GM19023 (cell line): ENCODE measurements at regions not wholly inside any gene's neighbourhood (a gene's known extent, or its start where the extent isn't known, plus 50 kb on each side); places are given as distances from the start of the nearest gene placed in this dataset.

Source experiments
- ATAC-seq: cut with Tn5 transposase; IDR thresholded peaks from one replicate; pipeline ENCODE4 v1.9.1; 2021; ENCODE audit warnings: mild to moderate bottlenecking, moderate library complexity; ENCODE audit not compliant: unreplicated experiment

DNA sequence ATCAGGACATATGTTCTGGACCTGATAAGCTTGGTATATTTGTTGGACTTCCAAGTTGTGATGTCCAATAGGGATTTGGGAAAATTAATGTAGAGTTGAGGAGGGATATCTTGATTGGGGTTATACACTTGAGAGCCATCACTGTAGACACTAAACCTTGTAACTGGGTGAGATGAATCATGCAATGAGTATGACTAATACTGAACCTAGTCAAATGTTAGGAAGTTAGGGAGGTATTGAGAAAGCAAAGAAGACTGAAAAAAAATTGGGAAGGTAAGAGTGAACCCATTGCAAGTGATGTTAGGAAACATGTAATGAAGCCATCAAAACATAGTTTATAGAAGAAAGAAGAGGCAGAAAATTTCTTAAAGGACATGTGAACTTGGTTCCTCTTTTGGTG is 668.4 kb upstream of the CDH9 start:
- ATAC-seq = no peak

DNA sequence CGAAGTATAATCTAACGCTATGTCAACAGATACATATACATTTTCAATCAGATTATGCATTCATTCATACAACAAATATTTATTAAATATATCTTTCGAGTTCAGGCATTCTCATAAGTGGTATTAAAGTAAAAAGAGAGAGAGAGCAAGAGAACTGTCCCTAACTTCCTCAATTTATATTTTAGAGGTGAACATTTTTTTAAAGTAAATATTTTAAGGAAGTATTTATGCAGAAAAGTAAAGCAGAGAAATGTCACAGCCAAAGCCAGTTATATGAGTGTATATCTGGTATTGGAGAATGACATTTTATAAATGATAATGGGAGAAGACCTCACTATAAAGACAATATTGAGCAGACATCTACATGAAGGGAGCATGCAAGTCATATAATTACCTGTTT is 667.3 kb upstream of the CDH9 start:
- no peak for ATAC-seq

DNA sequence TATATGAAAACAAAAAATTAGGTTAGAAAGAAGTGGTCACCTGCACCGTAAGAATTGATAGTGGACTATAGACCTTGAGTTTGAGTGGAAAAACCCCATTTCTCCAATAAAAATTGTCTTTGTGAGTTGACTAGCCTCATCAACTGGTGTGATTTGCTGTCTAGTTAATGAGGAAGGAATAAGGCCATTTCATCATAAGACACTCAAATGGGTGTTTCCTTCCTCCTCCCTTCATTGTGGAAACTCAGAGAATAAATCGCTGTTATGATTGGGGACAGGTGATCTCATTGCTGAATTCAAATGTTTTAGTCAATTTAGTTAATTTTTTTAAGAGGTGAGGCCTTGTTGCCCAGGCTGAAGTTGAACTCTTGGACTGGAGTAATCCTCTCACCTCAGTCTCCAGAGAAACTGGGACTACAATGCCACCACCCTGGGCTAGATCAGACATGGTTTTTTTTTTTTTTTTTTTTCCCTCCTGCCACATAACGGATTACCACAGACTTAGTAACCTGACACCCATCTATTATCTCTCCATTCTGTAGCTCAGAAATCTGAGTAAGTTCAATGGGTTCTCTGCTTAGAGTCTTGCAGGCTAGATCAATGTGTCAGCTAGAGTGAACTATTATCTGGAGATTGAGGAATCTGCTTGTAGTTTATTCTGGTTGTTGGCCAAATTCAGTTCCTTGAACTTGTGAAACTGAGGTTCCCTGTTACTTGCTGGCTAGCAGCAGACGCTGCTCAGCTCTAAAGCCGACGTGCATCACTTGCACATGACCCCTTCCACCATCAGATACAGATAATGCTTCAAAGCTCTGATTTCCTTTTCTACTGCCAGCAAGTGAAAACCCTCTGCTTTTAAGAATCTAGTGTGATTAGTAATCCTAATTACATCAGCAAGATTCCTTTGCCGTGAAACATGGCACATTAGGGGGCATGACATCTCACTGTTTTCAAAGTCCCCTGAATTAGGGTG is 663.8 kb upstream of the CDH9 start:
- ATAC-seq = no peak

DNA sequence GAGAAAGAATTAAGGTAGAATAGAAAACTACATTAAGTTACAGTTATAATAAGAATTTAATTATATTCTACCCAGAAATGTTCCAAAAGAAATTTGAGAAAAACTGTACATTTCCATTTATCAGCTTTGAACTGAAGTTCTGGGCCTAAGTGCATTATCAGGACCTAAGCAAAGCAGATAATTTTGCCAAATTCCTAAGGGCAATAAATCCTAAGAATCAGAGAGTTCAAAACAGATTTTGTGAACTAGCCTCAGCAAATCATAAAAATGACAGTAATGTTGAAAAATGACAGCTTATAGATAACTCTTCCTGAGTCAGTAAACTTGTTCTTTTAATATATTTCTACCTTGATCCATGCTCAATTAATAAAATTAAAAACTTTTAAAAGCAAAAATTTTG is 662.1 kb upstream of the CDH9 start:
- ATAC-seq = no peak

- no peak for ATAC-seq
These were observed 644.2 kb upstream of the CDH9 start for GRCh38 chr5:27682600-27682999.

GRCh38 chr5:27652505-27652904 is 614.1 kb upstream of the CDH9 start:
- no peak for ATAC-seq

DNA sequence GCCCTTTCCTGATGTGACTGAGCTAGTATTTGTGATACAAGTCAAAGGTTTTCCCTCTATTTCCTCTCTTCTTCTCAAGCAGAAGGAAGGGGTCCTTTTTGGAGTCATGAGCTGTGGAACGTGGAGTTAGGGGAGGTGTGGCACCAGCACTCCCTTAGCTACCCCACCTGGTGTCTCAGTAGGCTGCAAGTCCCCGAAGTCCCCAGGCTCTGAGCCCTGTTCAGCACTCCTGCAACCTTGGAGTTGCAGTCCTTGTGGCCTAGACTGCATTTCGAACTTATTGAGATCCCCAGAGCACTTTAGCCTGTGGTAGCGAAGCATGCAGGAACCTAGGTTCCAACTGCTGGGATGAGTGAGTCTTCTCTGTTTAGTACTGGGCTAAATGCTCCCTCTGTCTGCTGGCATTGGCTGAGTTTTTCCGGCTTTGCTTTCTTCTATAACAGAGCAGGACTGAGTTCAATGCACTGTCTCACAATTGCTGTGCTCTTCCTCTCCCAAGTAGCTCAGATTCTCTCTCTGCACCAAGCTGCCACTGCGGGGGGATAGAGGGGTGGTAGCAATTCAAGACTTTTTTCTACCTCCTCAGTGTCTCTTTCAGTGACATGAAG is 600.7 kb upstream of the CDH9 start:
- ATAC-seq = no peak

DNA sequence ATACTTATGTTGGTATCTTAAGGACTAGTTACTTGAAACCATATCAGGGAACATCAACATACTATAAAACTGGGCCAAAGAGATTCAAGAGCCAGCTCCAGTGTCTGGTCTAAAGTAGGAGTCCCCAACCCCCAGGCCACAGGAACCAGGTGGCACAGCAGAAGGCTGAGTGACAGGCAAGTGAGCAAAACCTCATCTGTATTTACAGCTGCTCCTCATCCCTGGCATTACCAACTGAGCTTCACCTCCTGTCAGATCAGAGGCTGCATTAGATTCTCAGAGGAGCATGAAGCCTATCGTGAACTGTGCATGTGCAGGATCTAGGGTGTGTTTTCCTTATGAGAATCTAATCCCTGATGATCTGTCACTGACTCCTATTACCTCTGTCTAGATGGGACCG is 581.6 kb upstream of the CDH9 start:
- no peak for ATAC-seq

DNA sequence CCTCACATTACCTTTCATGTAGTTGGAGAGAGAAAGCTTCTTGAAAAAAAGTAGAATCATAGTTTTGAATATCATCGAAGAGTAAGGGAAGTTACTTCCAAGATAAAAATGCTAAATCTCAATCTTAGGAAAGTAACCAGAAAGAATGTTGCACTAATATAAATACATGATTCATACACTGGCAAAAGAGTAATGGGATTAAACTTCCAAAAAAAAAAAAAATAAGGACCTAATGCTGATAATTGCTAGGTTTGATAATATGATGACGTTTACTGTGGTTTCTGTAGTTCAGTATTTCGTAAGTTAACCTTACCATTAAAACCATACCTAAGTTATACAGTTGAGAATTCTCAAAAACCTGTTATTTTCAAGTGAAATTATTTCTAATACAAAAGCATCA is 573.8 kb upstream of the CDH9 start:
- ATAC-seq = no peak

DNA sequence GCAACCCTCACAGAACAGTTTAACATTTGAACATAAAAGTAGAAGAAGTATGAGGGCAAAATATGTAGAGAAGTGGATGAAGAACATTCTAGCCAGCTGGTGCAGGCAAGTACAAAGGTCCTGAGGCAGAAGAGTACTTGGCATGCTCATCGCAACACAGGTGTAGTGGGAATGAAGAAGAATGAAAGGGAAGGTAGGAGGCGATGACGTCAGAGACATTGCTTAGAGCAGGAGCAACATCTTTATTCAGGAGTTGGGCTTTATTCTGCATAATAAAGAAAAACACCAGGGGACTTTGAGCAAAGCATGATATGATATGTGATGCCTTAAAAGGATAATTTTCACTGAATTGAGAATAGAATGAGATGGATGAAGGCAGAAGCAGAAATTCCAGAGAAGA is 570.6 kb upstream of the CDH9 start:
- ATAC-seq = no peak

GRCh38 chr5:27598576-27598975 is 560.2 kb upstream of the CDH9 start:
- no peak for ATAC-seq

DNA sequence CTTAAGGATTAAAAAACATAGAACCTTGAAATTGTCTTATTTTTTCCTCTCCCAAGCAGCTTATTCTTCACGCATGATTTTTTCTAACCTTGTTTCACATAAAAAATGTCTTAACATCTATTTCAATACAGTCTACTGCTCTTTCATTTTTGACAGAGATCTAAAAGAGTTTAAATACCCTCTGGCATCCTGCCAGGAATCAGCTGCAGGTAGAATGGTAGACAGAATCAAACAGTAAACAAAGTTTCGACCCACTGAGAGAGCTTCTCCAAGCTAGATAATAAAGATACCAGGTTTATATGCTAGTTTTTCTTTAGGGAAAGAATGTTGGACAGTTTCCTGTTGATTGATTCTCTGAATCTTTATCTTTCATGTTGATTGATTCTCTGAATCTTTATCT is 555.8 kb upstream of the CDH9 start:
- ATAC-seq = no peak

DNA sequence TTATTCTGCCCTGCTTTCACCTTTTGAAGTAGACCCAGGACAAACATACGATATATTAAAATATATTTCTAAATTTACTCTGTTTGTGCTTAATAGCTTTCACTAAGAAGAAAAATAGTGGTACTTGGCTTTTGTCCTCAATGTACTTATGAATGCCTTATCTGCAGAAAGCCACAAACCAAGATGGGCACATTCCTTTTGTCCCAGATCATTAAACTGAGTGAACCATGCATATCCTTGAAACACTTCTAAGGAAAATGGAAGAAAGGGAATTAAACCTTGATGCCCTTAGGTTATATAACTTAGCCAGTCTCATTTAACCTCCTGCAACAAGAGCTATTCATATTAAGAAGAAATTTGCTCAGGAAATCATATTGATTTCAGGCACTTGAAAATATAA is 553.8 kb upstream of the CDH9 start:
- ATAC-seq = no peak

- no peak for ATAC-seq
These were observed 552.1 kb upstream of the CDH9 start for GRCh38 chr5:27590503-27590902.

GRCh38 chr5:27578279-27578678 is 539.9 kb upstream of the CDH9 start:
- ATAC-seq = no peak

DNA sequence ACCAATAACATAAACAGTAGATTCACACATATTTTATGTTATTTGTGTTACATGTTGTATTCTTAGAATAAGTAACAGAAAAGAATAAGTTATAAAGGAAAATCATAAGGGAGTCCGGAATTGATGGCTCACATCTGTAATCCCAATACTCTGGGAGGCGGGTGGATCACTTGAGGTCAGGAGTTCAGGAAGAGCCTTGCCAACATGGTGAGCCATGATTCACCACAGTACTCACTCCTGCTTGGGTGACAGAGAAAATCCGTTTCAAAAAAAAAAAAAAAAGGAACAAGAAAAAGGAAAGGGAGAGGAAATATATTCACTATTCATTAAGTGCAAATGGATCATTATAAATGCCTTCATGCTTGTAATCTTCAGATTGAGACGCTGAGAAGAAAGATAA is 533.3 kb upstream of the CDH9 start:
- ATAC-seq = no peak

GRCh38 chr5:27568811-27569210 is 530.4 kb upstream of the CDH9 start:
- no peak for ATAC-seq

DNA sequence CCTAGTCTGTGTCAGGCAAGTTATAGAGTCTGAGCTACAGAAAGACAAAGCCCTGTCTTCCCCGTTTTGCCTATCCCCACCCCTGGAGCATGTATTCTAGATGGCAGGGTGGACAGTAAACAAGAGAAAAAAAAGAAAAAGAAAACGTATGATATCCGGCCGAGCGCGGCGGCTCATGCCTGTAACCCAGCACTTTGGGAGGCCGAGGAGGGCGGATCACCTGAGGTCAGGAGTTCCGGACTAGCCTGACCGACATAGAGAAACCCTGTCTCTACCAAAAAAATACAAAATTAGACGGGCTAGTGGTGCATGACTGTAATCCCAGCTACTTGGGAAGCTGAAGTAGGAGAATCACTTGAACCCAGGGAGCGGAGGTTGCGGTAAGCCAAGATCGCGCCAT is 523.0 kb upstream of the CDH9 start:
- no peak for ATAC-seq

GRCh38 chr5:27548484-27548883 is 510.1 kb upstream of the CDH9 start:
- ATAC-seq = no peak

GRCh38 chr5:27535031-27535557 is 496.7 kb upstream of the CDH9 start:
- no peak for ATAC-seq

- no peak for ATAC-seq
These were observed 493.9 kb upstream of the CDH9 start for GRCh38 chr5:27532305-27532704.

GRCh38 chr5:27524515-27524914 is 486.1 kb upstream of the CDH9 start:
- ATAC-seq = no peak
